Amygdala (tissue), 56 donors: ENCODE measurements at regions not wholly inside any gene's neighbourhood (a gene's known extent, or its start where the extent isn't known, plus 50 kb on each side); places are given as distances from the start of the nearest gene placed in this dataset.
"Not testable (repeated sequence)": the region's sequence is repeated elsewhere in the genome, so short reads cannot be mapped to it uniquely, and the experiment has no call there.

Source experiments
- DNase-seq, 56 donors: peaks; one replicate each; lab custom pipeline; 2025; lab: John Stamatoyannopoulos, UW

DNA sequence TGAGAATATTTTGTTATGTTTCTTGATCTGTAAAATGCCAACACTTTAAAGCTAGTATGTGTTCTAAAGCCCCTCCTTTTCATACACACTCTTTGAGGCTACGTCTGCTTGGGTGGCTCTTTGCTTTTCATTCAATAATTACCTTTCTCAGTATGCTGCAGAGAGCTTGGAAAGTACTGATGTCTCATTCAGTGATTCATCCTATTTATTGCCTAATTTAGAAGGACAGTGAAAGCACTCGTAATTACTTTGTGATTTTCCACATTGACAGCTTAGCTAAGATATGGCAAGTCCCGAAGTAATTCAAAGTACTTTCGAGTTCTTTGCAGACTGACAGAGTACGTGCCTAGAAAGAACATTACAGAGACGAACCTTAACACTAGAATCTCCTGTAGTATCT, 57.2 kb downstream of the BMP15 start:
- no peak for DNase-seq

DNA sequence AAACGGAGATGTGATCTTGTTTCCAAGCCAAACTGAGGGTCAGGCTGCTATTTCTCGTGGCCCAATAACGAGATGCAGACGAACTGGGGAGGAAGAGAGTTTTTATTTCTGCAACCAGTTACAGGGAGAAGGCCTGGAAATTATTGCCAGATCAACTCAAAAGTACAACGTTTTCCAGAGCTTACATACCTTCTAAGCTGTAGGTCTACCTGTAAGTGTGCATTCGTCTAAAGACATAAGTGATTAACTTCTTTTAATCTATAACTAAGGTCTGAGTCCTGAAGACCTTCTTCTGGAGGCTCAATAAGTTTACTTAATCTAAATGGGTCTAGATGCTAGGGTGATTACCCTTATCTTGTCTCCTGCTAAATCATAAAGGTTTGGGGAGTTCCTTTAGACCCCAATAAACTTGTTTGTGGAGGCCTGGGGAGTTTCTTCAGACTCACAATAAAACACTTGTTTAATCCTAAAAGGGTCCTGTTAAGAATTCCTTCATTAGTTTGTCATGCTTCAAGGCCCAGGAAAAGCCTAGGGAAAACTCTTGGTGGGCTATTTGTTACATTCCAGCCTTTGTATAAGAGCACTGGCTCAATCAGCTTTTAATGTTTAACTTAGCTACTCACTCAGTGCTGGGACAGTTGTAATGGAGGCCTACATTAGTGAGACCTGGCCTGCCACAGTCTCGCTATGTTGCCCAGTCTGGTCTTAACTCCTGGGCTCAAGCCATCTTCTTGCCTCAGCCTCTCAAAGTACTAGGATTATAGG, 58.5 kb downstream of the BMP15 start:
- DNase-seq: not testable (repeated sequence)

DNA sequence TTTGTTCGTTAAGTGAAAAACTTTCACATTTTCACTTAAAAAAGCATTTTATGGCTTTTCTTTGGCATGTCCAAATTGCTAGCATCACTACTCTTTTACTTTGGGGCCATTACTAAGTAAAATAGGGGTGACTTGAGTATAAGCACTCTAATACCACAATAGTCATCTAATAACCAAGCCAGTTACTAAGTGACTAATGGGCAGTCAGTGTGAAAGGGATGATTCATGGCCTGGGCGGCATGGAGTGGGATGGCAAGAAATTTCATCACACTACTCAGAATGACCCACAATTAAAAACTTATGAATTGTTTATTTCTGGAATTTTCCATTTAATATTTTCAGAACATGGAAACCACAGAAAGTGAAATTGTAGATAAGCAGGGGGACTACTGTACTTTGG, 60.9 kb downstream of the BMP15 start:
- DNase-seq: no peak

DNA sequence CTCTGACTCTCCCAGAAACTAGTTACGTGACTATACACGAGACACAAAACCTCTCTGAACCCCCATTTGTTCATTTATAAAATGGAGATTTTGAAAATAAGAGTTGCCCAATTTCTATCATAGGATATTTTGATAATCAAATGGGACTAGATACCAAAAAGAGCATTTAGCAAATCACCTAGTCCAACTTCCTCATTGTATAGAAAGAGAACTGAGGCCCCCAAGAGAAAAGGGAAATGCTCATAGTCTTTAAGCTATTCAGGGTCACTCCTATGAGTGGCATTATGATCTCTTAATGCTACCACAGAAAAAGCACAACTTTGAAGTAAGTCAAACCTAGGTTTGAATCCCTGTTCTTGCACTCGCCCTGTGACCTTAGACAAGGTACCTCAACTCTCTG, 62.7 kb downstream of the BMP15 start:
- no peak for DNase-seq

DNA sequence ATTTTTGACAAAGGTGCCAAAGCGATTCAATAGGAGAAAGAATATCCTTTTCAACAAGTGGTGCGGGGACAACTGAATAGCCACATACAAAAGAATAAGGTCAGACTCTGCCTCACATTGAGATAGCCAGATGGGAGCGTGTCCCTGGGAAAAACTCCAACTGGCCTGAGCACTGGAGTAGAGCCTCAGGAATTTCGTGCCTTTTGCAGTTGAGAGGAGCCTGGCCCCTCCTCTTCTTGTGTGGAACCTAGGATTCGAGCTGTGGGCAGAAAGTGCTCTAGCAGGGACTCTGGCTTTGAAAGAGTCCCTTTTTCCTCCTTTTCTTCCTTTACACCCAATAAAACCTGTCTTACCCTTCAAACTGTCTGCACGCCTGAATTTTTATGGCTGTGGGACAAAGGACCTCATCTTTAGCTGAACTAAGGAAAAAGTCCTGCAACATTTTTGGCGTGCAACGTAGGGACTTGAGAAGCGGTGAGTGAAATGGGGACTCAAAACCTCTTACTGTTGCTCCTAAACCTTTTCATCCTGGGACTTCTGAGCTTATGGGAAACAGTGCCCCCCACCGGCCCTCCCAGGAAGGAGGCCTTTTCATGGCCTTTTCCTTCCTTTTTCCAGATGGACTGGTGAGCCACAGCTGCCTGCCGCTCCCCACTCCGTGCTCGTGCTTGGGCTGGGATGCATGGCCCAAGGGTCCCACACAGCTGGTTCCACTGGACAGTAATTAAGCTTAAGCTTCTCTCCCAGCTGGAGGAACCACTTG, 68.6 kb downstream of the BMP15 start:
- no peak for DNase-seq

DNA sequence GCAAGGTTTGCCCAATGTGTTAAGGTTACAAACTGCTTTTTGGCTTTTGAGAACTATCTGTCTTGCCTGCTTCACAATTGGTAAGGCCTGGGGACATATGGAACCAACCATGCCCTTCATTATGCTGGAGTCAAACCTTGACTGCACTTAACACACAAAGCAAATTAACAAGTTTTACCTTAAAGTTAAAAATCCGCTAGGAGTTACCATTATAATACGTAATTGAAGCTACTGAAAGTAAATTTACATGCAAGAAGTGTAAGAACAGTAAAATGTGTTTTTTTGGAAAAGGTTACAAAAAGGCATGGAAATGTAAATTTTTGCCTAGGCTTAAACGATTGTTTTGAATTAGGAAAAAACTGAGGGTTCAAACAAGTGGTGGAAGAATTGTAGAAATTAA, 69.7 kb downstream of the BMP15 start:
- DNase-seq: no peak

DNA sequence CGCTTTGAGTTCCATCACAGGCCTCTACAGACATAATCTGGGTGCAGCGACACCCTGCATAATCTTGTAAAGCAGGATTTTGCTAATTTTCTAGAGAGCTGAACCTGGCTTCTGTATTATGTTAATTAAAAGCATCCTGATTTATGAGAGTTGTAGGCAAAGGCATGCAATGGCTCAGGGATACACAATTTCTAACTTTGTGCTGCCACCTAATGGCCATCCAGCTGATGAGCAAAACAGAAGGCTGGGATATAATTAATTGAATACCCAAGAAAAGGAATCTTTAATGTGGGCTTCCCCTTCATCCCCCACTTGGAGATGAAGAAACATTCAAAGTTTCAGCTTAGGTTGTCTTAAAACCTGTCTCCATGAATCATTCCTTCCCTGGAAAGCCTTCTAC, 78.1 kb downstream of the BMP15 start:
- DNase-seq: peak in 18 of 56 donors; percentile 0 to 45 (median 2)

DNA sequence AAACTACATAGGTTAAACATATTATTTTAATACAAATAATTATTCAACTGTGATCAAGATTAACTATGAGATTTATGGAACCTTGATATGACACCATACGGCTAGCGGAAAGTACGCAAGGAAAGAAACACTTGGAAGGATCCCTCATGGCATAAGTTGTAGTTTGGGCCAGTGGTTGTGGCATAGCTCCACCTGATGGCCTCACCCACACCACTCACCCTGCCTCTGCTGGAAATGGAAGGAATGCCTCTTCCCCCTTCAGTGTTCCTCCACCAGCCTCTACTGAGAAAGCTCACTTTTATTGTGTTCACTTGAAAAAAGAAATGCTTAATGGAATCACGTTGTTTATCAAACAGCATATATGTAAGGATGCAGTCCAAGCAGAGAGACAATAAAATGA, 86.4 kb downstream of the BMP15 start:
- no peak for DNase-seq

DNA sequence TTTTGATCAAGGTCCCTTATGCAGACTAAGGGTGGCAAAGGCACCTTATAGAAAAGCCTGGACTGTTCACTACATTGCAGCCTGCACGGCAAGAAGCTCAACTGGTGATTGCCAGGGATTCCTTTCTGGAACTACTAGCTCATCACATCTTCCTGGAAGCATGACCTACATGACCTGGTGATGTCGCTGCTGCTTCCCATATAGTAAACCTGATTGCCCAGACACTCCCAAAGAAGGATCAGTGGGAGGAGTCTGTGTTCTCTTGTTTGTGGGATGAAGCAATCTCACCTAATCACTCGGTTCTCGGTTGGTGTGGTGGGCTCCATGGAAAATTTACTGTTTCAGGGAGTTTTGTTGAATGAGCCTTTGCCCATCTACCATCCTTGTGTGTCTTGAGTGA, 89.8 kb downstream of the BMP15 start:
- DNase-seq: not testable (repeated sequence)

DNA sequence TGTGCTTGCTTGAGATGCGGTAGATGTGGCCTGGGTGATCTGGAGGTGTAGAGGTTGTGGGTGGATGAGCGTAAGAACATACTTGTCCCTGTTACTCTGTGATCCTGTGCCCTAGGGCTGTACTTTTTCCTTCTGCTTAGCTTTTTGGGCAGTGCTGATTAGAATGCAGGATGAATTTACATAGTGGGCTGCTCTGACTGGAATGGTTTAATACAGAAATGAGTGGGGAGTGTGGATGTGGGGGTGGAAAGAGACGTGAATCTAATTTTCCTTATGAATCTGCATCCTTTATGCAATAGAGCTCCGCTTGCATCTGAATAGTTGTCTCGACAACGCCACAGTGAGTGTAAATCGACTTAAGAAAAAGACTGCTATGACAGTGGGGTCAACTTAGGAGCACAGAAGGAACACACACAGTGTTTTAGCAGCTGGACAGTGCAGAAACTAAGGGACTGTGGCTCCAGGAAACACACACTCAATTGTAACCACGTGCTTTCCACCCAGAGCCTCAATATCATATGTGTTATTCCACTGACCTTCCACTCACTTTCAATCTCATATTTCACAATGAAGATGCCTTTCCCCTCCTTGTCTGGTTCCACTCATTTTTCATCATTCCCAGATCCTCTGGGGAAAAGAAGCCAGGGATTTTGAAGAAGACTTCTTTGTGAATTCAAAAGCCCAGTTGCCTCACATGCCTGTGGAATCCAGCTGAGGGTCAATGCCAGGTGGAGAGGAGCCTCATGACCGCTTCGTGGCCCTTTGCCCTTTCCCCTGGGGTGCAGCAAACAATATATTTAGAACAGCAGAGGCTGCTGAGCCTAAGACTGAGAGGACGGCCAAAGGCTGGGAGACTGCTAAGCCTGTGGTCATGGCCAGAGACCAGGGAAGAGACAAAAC, 91.4 kb downstream of the BMP15 start:
- not testable (repeated sequence) for DNase-seq

DNA sequence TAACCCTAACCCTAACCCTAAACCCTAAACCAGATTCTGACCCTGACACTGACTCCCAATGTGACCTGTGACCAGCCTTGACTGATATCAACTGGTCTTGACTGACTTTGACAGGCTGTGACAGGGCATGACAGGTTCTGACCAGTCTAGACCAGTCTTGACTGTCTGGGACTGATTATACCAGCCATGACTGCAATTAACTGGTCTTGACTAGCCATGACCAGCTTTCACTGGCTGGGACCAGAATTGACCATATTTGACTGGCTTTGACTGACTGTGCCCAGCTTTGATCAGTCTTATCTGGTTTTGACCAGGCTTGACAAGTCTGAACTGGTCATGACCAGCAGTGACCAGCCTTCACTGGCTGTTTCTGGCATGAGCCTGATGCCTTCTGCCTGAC, 95.5 kb downstream of the BMP15 start:
- no peak for DNase-seq

DNA sequence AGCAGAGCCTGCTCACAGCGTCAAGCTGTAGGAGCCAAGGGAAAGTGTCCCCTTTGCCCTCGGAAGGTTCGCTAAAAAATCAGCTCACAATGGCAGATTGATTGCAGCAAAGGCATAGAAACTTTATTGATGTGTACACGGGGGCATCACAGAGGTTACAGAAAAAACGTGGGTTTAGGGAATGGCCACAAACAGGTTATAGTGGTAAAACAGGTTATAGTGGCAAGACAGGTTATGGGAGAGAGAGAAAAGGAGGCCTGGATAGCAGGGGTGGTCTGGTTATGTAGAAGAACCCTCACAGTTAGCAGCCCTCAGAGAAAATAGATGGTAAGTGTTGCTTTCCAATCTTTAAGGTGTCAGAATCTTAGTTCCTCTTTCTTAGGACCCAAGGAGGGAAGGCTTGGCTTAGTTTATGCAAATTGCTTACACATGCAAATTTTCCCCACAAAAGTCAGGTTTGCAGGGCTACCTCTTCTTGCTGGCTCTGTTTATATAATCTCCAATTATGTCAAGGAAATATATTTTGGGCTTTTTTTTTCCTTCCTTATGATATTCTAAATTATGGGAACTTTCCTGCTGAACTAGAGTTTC, 113.7 kb downstream of the BMP15 start:
- DNase-seq: no peak

DNA sequence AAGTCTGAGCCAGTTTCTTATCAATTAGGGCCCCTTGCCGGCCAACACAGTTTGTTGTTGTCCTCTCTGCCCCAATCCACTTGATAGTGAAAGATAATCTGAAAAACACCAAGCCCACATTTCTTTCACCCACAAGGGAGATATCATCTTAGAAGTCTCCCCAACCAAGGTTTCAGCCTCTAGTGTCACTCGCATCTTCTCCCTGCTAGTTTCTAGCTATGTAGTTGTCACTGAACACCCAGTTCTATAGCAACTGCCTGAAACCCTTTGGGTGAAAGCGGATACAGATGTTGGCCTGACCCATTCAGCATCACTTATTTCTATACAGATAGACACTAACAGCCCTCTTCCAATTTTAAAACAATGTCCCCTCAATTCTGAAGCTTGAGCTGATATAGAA, 116.3 kb downstream of the BMP15 start:
- DNase-seq: no peak

DNA sequence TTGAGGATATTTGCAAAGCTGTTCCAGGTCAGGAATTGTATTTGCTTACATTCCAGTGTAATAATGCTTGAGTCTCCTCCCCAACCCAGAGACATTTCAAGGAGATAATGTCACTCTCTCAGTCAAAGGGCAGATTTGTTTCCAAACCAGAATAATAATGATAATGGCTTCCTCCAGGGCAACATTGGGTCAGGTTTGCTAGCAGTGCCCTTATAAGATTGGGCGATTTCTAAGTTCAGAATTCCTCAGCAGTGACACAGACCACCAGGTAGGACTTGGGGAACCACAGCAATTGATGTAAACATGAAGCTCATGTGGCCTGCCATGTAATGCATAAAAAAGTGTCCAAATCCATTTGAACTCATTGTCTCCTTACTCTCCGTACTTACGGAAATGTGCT, 125.2 kb downstream of the BMP15 start:
- no peak for DNase-seq

DNA sequence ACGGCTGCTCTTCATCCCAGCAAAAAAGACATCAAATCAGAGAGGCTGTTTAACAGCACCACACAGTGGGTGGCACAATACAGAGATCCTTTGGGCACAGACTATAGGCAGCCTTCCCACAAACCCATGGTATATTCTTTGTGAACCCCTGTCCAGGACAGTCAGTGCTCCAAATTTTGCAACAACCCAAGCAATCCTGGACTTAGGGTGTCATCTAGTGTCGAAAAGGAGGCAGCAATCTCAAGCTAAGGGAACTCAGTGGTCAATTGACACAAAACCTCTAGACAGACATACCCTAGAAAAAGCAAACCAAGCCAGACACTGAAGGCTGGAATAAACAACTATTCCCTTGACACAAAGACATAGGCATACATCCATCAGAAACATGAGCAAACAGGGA, 137.4 kb downstream of the BMP15 start:
- DNase-seq: no peak

DNA sequence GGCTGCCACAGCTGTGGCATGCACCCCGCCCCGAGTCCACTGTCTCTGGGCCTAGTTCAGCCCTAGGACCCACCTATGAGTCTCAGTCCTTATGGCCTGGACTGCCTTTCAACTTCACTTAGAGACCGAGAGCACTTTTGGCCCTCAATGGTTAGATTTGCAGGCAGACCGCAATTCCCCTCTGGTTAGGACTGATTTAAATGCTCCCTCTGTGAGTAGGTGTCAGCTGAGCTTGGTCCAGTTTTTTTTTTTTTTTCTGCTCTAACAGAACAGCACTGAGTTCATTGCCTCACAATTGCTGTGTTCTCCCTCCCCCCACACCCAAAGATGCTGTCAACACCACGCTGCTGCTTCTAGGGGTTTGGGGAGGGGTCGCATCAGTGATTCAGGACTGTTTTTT, 143.2 kb downstream of the BMP15 start:
- DNase-seq: no peak

DNA sequence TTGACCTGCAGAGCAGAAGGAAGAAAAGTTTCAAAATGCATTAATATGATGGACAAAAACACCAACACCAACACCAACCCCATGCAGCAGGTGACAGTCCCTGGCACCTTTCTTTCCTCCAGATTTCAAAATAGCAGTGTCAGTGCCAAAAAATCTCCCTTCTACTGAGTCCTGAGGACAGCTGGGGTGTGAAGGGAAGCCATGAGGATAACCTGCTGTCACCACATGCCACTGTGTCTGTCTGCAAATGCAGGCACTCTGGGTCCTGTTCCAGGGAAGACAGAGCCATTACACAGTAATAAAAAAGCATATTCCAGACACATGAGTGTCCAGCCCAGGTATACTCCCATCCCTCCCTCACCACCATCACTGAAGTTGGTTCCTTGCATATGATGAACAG, 187.5 kb downstream of the BMP15 start:
- no peak for DNase-seq

DNA sequence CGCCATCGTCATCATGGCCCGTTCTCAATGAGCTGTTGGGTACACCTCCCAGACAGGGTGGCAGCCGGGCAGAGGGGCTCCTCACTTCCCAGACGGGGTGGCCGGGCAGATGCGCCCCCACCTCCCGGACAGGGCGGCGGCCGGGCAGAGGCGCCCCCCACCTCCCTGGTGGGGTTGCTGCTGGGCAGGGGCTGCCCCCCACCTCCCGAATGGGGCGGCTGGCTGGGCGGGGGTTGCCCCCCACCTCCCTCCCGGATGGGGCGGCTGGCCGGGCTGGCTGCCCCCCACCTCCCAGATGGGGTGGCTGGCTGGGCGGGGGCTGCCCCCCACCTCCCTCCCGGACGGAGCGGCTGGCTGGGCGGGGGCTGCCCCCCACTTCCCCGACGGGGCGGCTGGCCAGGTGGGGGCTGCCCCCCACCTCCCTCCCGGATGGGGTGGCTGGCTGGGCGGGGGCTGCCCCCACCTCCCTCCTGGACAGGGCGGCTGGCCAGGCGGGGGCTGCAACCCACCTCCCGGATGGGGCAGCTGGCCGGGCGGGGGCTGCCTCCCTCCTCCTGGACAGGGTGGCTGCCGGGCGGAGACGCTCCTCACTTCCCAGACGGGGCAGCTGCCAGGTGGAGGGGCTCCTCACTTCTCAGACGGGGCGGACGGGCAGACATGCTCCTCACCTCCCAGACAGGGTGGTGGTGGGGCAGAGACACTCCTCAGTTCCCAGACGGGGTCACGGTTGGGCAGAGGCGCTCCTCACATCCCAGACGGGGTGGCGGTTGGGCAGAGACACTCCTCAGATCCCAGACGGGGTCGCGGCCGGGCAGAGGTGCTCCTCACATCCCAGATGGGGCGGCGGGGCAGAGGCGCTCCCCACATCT, 208.8 kb downstream of the BMP15 start:
- not testable (repeated sequence) for DNase-seq

DNA sequence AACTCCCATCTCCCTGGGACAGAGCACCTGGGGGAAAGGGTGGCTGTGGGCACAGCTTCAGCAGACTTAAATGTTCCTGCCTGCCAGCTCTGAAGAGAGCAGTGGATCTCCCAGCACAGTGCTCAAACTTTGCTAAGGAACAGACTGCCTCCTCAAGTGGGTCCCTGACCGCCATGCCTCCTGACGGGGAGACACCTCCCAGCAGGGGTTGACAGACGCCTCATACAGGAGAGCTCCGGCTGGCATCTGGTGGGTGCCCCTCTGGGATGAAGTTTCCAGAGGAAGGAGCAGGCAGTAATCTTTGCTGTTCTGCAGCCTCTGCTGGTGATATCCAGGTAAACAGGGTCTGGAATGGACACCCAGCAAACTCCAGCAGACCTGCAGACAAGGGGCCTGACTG, 206.9 kb upstream of the NUDT10 start:
- DNase-seq: not testable (repeated sequence)
